ENCODE measurements at regions not wholly inside any gene's neighbourhood (a gene's known extent, or its start where the extent isn't known, plus 50 kb on each side); places are given as distances from the start of the nearest gene placed in this dataset.

- DNase-seq, result no peak
Measured at GRCh38 chr15:91562698-91563097, 290.8 kb upstream of the SLCO3A1 start.

GRCh38 chr15:91564631-91565030 lies 288.9 kb upstream of the SLCO3A1 start:
- no peak for DNase-seq

- no peak for DNase-seq
Measured at GRCh38 chr15:91566141-91566540, 287.4 kb upstream of the SLCO3A1 start.

GRCh38 chr15:91568036-91568435 lies 285.5 kb upstream of the SLCO3A1 start:
- no peak for DNase-seq

GRCh38 chr15:91572110-91572509 lies 281.4 kb upstream of the SLCO3A1 start:
- no peak for DNase-seq

DNA sequence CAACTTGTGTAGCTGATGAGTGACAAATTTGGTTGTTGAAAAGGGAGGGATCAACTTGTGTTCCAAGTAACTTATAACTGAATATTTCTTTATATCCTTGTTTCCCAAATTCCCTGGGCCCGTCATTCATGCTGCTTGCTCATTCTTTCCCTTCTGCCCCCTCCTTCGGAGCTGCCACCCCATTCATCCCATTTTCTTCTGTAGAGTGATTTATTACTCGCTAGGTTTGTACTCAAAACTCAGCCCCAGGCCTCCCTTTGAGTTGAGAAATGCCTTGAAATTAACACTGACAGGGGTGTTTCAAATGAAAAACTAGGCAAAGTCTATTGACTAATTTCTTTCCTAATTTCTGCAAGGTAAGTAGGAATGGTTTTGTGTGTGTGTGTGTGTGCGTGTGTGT lies 277.4 kb upstream of the SLCO3A1 start:
- DNase-seq, result no peak

- no peak for DNase-seq
Measured at GRCh38 chr15:91578511-91578910, 275.0 kb upstream of the SLCO3A1 start.

- no peak for DNase-seq
Measured at GRCh38 chr15:91584895-91585294, 268.6 kb upstream of the SLCO3A1 start.

DNA sequence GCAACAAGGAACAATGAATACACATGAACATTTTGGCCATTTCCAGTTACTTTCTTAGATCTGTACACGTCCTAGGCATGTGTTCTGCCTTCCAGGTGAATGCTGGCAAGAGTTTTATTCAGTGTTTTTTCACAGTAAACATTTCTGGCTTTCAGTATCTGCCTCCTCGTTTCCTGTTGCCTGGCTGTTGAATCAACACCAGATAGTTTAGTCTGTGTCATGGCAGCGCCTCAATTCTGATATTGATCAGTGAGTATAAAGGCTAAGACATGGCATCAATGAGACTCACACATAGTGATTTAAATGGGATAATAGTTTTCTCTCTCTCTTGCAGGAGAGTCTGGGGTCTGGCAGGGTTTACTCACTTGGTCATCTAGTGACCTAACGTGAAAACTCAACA lies 266.9 kb upstream of the SLCO3A1 start:
- DNase-seq, result no peak

- DNase-seq, result no peak
Measured at GRCh38 chr15:91589360-91589759, 264.1 kb upstream of the SLCO3A1 start.

DNA sequence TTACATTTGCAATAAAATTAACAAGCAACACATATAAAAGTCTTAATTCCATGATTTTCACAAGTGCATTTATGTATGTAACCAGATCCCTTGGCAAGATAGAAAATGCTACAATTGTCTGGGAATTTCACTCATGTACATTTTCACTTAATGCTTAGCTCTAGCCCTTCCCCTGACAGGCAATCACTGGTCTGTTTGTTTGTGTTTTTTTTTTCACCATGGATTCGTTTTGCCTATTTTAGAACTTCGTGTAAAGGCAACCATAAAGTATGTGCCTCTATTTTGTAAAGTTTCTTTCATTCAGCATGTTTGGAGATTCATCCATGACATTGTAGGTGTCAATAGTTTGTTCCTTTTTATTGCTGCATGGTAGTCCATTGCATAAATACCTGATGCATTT lies 260.9 kb upstream of the SLCO3A1 start:
- DNase-seq, result no peak

DNA sequence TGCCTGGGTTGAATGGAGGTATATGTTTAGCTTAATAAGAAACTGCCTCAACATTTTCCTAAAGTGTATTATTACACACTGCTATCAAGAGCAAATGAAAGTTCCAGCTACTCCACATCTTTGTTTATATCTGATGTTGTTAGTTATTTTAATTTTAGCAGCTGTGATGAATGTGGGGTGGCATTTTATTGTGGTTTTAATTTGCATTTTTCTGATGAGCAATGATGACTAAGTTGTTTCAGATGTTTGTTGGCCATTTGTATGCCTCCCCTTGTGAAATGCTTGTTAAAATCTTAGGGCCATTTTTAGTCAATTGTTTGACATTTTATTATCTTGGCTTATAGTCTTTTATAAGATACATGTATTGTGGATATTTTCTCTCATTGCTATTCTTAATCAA lies 260.4 kb upstream of the SLCO3A1 start:
- no peak for DNase-seq

DNA sequence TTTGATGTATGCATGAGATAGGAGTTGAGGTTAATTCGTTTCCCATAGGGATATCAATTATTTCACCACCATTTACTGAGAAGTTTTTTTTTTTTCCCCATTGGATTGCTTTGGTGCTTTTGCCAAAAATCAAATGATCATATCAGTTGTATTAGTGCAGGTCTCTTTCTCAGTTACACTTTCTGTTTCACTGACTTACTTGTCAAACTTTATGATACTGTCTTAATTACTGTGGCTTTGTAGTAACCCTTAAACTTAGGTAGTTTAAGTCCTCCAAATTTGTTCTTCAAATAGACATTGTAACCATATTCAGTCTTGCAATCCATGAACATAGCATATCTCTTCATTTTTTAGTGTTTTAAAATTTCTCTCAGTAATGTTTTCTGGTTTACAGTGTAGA lies 259.9 kb upstream of the SLCO3A1 start:
- no peak for DNase-seq

- no peak for DNase-seq
Measured at GRCh38 chr15:91599261-91599660, 254.2 kb upstream of the SLCO3A1 start.

DNA sequence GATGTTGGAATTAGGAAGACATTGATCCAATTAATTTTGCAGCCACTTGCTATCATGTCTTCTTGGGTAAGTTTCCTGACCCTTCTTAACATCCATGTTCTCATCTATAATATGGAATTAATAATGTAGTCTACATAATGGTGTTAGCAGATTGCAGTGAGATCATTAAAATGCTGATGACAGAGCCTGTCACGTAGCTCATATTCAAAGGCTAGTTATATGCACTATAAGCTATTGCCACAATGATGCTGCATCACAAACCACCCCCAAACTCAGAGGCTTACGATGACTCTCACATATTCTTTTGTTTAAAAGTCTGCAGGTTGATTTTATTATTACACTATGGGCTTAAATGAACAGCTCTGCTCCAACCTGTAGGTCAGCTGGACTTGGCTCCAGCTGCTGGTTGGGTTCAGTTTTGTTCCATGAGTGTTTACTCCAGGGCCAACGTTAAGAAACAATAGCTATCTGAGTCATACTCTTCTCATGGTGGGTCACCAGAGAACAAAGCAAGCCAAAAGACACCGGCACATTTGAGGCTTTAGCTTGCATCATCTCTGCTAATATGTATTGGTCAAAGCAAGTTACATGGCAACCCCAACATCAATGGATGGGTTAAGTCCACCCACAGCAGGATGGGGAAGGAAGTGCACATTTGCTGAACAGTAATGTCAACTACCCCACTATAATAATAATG lies 250.0 kb upstream of the SLCO3A1 start:
- no peak for DNase-seq

DNA sequence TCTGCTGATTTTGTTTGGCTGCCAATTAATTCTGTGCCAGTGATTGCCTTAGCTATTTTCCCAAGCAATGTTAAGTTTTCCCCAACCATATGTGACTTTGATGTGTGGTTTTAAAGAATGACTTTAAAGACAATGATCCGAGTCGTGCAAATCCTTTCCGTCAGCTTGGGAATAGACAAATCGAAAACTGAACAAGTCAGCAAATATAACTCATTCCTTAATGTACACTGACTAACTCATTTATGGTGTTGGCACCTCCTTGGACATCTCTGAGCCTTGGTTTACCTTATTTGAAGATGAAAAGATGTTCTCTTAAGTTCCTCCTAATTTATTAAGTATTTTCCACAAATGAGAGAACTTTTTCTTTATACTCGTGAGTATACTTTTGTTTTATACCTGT lies 249.4 kb upstream of the SLCO3A1 start:
- no peak for DNase-seq

DNA sequence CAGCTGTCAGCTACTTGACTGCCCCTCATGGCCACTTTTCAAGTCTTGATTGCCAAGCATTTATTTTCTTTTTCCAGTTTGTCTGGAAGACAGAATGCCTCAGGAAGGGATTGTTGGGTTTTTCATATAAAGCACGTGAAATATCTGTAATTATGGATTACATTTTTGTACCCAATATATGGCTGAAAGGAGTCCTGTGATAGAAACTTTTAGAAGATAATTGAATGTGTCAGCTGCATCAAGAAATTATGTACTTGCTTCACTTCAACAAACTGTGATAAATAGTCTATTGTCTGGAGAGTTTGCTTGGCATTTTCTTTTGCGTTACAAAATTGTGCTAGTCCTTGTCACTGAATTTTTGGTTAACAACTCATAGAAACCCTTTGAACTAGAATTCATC lies 247.9 kb upstream of the SLCO3A1 start:
- DNase-seq, result no peak

- no peak for DNase-seq
Measured at GRCh38 chr15:91609231-91609630, 244.3 kb upstream of the SLCO3A1 start.

DNA sequence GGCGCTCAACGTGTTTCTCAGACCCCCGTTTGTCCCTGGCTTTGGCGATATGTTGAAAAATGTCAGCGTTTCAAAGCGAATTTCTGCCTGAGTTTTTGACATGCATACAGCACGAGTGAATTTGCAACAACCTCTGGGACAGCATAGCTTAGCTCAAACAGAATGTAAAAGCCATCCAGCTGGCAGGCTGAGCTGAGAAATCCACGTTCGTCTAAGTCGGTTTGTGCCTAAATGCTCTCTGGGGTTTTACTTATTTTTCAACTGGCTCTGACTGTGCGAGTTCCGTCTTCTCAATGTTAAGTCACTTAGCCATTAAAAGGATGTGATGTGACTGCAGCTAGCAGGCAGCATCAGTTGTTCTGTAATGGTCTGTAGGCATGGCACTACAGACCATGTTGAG lies 243.5 kb upstream of the SLCO3A1 start:
- no peak for DNase-seq

DNA sequence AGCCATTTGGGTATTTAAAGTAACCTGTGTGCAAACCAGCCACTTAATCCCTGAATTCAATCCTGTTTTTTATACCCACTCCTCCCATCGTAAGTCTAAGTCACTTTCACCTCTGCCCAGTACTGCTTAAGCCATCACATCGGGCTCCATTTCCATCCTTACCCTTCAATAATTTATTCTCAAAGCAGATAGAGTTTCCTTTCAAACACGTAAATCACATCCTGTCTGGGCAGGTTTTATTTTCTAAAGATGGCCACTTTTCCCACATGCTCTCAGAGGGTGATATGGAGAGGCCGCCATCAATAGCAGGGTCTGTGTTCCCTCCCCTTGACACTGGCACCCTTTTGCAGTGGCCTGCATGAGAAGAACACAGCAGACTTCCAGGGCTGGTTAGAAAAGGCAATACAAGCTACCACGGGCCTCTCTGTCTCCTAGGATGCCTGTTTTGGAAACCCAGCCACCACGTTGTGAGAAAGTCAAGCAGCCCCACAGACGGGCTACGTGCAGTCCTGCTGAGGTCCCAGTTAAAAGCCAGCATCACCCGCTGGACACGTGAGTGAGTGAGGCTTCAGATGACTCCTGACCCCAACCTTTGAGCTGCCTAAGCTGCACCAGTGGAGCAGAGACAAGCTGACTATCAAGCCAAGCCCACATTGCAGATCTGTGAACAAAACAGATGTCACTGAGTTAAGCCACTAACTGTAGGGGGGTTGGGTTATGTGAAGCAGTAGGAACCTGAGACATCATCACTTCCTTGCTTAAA lies 241.8 kb upstream of the SLCO3A1 start:
- DNase-seq, result no peak

GRCh38 chr15:91620229-91620628 lies 233.3 kb upstream of the SLCO3A1 start:
- no peak for DNase-seq

DNA sequence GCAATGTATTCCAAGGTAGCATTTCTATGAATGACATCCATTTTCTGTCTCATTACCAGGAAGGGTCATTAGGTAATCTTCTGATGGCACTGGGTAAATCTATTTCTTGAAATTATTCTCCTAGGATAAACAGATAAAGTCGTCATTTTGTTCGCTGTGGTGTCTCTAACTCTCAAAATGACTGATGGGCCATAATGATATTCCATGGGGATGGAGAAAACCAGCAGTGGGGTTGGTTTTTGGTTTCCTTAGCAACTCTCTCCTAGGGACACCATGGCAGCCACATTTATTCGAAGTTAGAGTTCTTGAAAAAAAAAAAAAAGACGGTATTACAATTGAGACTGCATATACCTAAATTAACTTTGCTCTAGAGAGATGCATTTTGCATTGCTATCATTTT lies 231.3 kb upstream of the SLCO3A1 start:
- DNase-seq, result no peak

GRCh38 chr15:91622711-91623342 lies 230.7 kb upstream of the SLCO3A1 start:
- DNase-seq, result no peak

- no peak for DNase-seq
Measured at GRCh38 chr15:91624353-91624968, 229.0 kb upstream of the SLCO3A1 start.
